Endothelial cell of umbilical vein (primary cell): ENCODE measurements at regions not wholly inside any gene's neighbourhood (a gene's known extent, or its start where the extent isn't known, plus 50 kb on each side); places are given as distances from the start of the nearest gene placed in this dataset.

Experiments used
- BruUV-seq: library from RNA; stranded (reverse); fragments of 400-500 nt; replicated peaks from 2 replicates; lab custom pipeline; 2021; lab: Mats Ljungman, UMichigan
- CTCF ChIA-PET: fragments of 300-600, 350-600 bp; sonication (Branson Sonifier 250); formaldehyde crosslinking; loops from one replicate; lab custom pipeline; 2021; ENCODE audit warnings: antibody characterized with exemption, inconsistent platforms; lab: Charles Lee
- POLR2A ChIA-PET: fragments of 300-600, 350-600 bp; sonication (Branson Sonifier 250); formaldehyde crosslinking; loops from one replicate; lab custom pipeline; 2021; ENCODE audit warnings: antibody characterized with exemption, inconsistent platforms; lab: Charles Lee
- DNase-seq: peaks from one replicate; pipeline ENCODE4 v3.0.0-alpha.2; 2011; ENCODE audit warnings: low read depth, low spot score
- FAIRE-seq: peaks from 2 replicates; lab custom pipeline; 2011; peaks lifted over from hg19 to GRCh38; lab: Jason Lieb, UNC
- H2AFZ ChIP-seq: 2 replicates; pipeline ENCODE4 v1.6.0; 2012; ENCODE audit warnings: low read depth, low read length, control low read depth, inconsistent platforms
- H3K27ac ChIP-seq: 2 replicates; pipeline ENCODE4 v1.5.1; 2011; ENCODE audit warnings: low read depth, mild to moderate bottlenecking, control low read depth, low read length, moderate library complexity; ENCODE audit not compliant: insufficient read depth
- H3K27me3 ChIP-seq, 2 experiments: 2 replicates each; pipeline versions ENCODE4 v1.6.0 to v1.6.1; 2011; ENCODE audit warnings: low read length in 2 of 2, mixed read lengths in 1 of 2; ENCODE audit not compliant: control insufficient read depth in 2 of 2, insufficient read depth in 2 of 2
- H3K36me3 ChIP-seq, 2 experiments: 2 replicates in 1 of 2; 3 replicates in 1 of 2; pipeline ENCODE4 v1.5.1; 2011; ENCODE audit warnings: low read length in 2 of 2, mild to moderate bottlenecking in 1 of 2, moderate library complexity in 1 of 2; ENCODE audit not compliant: control insufficient read depth in 2 of 2, insufficient read depth in 2 of 2; ENCODE audit errors: extremely low read depth in 1 of 2
- H3K4me1 ChIP-seq: 3 replicates; pipeline ENCODE4 v1.5.1; 2011; ENCODE audit warnings: mild to moderate bottlenecking, low read length; ENCODE audit not compliant: control insufficient read depth, insufficient read depth; ENCODE audit errors: extremely low read depth
- H3K4me2 ChIP-seq: 2 replicates; pipeline ENCODE4 v1.6.1; 2011; ENCODE audit warnings: low read length, control low read depth, mixed read lengths; ENCODE audit not compliant: insufficient read depth
- H3K4me3 ChIP-seq, 3 experiments: fragments of 200-600 bp in 1 of 3; sonication (generic), shearing (Covaris generic) in 1 of 3; replicated peaks in 1 of 3; 2 replicates each; pipeline ENCODE4 v1.5.1; 2011 to 2016; ENCODE audit warnings: control low read depth in 3 of 3, low read length in 3 of 3, mild to moderate bottlenecking in 2 of 3, inconsistent platforms in 1 of 3, low read depth in 1 of 3, moderate library complexity in 1 of 3; ENCODE audit not compliant: insufficient read depth in 1 of 3
- H3K79me2 ChIP-seq: 2 replicates; pipeline ENCODE4 v1.6.0; 2012; ENCODE audit warnings: low read length, inconsistent platforms; ENCODE audit not compliant: control insufficient read depth, insufficient read depth
- H3K9ac ChIP-seq: replicated peaks from 2 replicates; pipeline ENCODE3; 2011; ENCODE audit warnings: low read length, control low read depth; ENCODE audit not compliant: insufficient read depth; ENCODE audit errors: extremely low read depth
- H3K9me1 ChIP-seq: replicated peaks from 3 replicates; pipeline ENCODE4 v1.6.0; 2011; ENCODE audit warnings: mild to moderate bottlenecking, low read length; ENCODE audit not compliant: control insufficient read depth, insufficient read depth; ENCODE audit errors: extremely low read depth
- H3K9me3 ChIP-seq: replicated peaks from 2 replicates; pipeline ENCODE4 v1.5.1; 2012; ENCODE audit warnings: low read length, inconsistent platforms; ENCODE audit not compliant: control insufficient read depth, insufficient read depth
- H4K20me1 ChIP-seq: replicated peaks from 2 replicates; pipeline ENCODE3; 2011; ENCODE audit warnings: mild to moderate bottlenecking, low read length; ENCODE audit not compliant: control insufficient read depth, insufficient read depth; ENCODE audit errors: extremely low read depth
- EZH2 ChIP-seq: IDR thresholded peaks from 2 replicates; pipeline ENCODE4 v1.6.1; 2012; ENCODE audit warnings: borderline replicate concordance, low read depth, mild to moderate bottlenecking, moderate library complexity, low read length, inconsistent platforms; ENCODE audit not compliant: severe bottlenecking
- FOS ChIP-seq: IDR thresholded peaks from 2 replicates; pipeline ENCODE4 v1.6.1; 2011; ENCODE audit warnings: mild to moderate bottlenecking, low read length, moderate library complexity, borderline replicate concordance; ENCODE audit not compliant: insufficient read depth
- GATA2 ChIP-seq: IDR thresholded peaks from 2 replicates; pipeline ENCODE4 v1.7.0; 2011; ENCODE audit warnings: low read depth, mild to moderate bottlenecking, moderate library complexity, mixed read lengths, low read length; ENCODE audit not compliant: insufficient read length, insufficient read depth
- POLR2A ChIP-seq: IDR thresholded peaks from 2 replicates; pipeline ENCODE4 v1.6.1; 2012; ENCODE audit warnings: low read depth, mild to moderate bottlenecking, control low read depth, low read length
- dilution Hi-C: fragments of 300-500 bp; cut with MboI; formaldehyde crosslinking; loops from one replicate; pipeline ENCODE4 v1.15.0; 2019; ENCODE audit warnings: low sequenced_read_pairs; ENCODE audit not compliant: extremely low pct_ligation_motif_present
- intact Hi-C: fragments of 100-400 bp; cut with micrococcal nuclease; formaldehyde crosslinking; loops from one replicate; pipeline ENCODE4 v1.10.0; 2022

GRCh38 chr4:124454772-124455270 lies 257.7 kb downstream of the ANKRD50 start:
- no peak for TF ChIP-seq EZH2
- peak; percentile 37 for TF ChIP-seq GATA2
- no peak for TF ChIP-seq POLR2A
- intact Hi-C loops: no loop called here

GRCh38 chr4:124455671-124456070 lies 256.9 kb downstream of the ANKRD50 start:
- no peak overlapping the region for H2AFZ ChIP-seq
- no peaks in the 10 kb centered on the region for H3K9me1 ChIP-seq
- DNase-seq (no peak), FAIRE-seq (no peak)
- no peaks in the 10 kb centered on the region for H3K9me3 ChIP-seq
- H3K9ac ChIP-seq: no peak overlapping the region
- H3K4me1 ChIP-seq: peaks cover 4% of the 10 kb centered on the region
- H3K79me2 ChIP-seq: no peaks in the 10 kb centered on the region
- TF ChIP-seq FOS (no peak), GATA2 (no peak)
- BruUV-seq: no TSS peak
- ChIA-PET CTCF (no interaction called here), POLR2A (no interaction called here)
- H3K27me3 ChIP-seq: no peaks in the 10 kb centered on the region
- dilution Hi-C loops: no loop called here
- no peak overlapping the region for H3K4me3 ChIP-seq
- no peak overlapping the region for H3K4me2 ChIP-seq
- intact Hi-C loops: no loop called here
- H3K27ac ChIP-seq: no peak overlapping the region
- no peaks in the 10 kb centered on the region for H4K20me1 ChIP-seq
- H3K36me3 ChIP-seq: no peaks in the 10 kb centered on the region

More at GRCh38 chr4:124454772-124455270, 257.7 kb downstream of the ANKRD50 start:
- H3K27ac ChIP-seq: no peak overlapping the region
- H3K27me3 ChIP-seq: no peaks in the 10 kb centered on the region
- BruUV-seq: no TSS peak
- peaks cover 4% of the 10 kb centered on the region for H3K4me1 ChIP-seq
- no peak for DNase-seq
- H3K9ac ChIP-seq: no peak overlapping the region
- no peak for FAIRE-seq
- H3K36me3 ChIP-seq: no peaks in the 10 kb centered on the region
- no peaks in the 10 kb centered on the region for H3K9me1 ChIP-seq
- no peaks in the 10 kb centered on the region for H4K20me1 ChIP-seq
- CTCF ChIA-PET: no interaction called here
- no peak overlapping the region for H3K4me3 ChIP-seq
- POLR2A ChIA-PET: no interaction called here
- H3K4me2 ChIP-seq: no peak overlapping the region
- H2AFZ ChIP-seq: no peak overlapping the region
- dilution Hi-C loops: no loop called here
- no peaks in the 10 kb centered on the region for H3K9me3 ChIP-seq
- no peaks in the 10 kb centered on the region for H3K79me2 ChIP-seq
